ENCODE measurements at regions not wholly inside any gene's neighbourhood (a gene's known extent, or its start where the extent isn't known, plus 50 kb on each side); places are given as distances from the start of the nearest gene placed in this dataset.

DNA sequence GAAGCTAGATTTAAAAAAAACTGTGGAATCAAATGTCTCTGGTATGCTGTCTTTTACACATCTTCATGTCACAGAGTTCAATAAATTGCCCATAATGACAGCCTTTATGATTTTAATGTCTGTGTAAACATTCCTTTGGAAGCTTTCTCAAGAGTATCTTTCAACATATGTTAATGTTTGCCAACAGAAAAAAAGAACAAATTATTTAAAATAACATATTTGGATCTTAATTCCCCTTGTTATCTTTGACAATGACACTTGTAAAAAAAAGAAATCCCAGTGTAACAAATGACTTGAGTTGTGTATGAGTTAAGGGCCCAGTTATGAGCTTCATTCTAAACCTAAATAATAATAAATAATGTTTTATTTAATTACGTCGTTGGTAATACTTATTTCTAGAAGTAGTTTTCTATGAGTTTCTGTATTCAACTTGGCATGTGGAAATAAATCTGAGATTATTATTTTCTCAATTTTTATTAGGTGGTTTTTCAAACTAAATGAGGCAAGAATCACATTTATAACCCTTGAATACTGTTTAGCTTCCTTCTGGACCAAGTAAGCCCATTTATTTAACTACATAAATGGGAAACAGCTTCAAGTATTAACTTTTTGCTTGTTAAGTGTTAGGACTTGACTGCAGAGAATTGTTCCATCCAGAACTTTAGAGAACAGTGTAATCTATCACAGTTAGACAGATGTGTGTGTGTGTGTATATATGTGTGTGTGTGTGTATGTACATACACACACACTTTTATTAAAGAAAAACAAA is 182.1 kb downstream of the POSTN start:
- no peak for DNase-seq (ENCODE audit: low read depth, low spot score)
- intact Hi-C loops (cut with micrococcal nuclease): no loop called here
- CTCF ChIA-PET: no interaction called here
- no peaks in the 10 kb centered on the region for H4K20me1 ChIP-seq (ENCODE audit: insufficient read depth)
- no peak for ATAC-seq
- no TSS peak for BruUV-seq (replicated peaks)
- H3K9me2 ChIP-seq (ENCODE audit: insufficient read depth): no peaks in the 10 kb centered on the region
- H3K27ac ChIP-seq (ENCODE audit: low read depth, low read length): no peak overlapping the region
- RAD21 ChIA-PET (ENCODE audit: low non-redundant PET in 1 of 2, low total read pairs in 2 of 2, uncharacterized antibody in 2 of 2, unreplicated experiment in 2 of 2): no interaction called here
- TF ChIP-seq SP1 (IDR thresholded peaks at IDR 0.05; ENCODE audit: low read depth): no peak
- no peak for TF ChIP-seq CEBPB (IDR thresholded peaks at IDR 0.05; ENCODE audit: low read depth)
- TF ChIP-seq TCF7L2 (IDR thresholded peaks at IDR 0.05; ENCODE audit: borderline replicate concordance, extremely low read depth, insufficient read depth, insufficient read length): no peak
- no peak for TF ChIP-seq ZFX (IDR thresholded peaks at IDR 0.05)
- H3K27me3 ChIP-seq (ENCODE audit: insufficient read depth, low read length): no peaks in the 10 kb centered on the region
- no peak overlapping the region for H2AFZ ChIP-seq (ENCODE audit: low read depth, low read length, poor library complexity, severe bottlenecking)
- H3K9ac ChIP-seq (ENCODE audit: low read length): no peak overlapping the region
- no peaks in the 10 kb centered on the region for H3K36me3 ChIP-seq (ENCODE audit: control insufficient read depth in 1 of 2, insufficient read depth in 2 of 2, low read length in 2 of 2)
- no peaks in the 10 kb centered on the region for H3K79me2 ChIP-seq (ENCODE audit: insufficient read depth, low read length)
- POLR2A ChIA-PET: no interaction called here
- no peaks in the 10 kb centered on the region for H3K4me1 ChIP-seq (ENCODE audit: control insufficient read depth in 1 of 2, insufficient read depth in 2 of 2, low read length in 2 of 2)
- no peak overlapping the region for H3K4me3 ChIP-seq (replicated peaks in 1 of 2; ENCODE audit: low read depth in 1 of 2, low read length in 2 of 2)
- peaks cover 9 to 11% of the 10 kb centered on the region in 2 experiments; a peak in 2 of 4 replicates for H3K9me3 ChIP-seq (ENCODE audit: control insufficient read depth in 1 of 2, insufficient read depth in 1 of 2, low read depth in 1 of 2, low read length in 2 of 2)
- no peak overlapping the region for H3K4me2 ChIP-seq (ENCODE audit: low read length)

DNA sequence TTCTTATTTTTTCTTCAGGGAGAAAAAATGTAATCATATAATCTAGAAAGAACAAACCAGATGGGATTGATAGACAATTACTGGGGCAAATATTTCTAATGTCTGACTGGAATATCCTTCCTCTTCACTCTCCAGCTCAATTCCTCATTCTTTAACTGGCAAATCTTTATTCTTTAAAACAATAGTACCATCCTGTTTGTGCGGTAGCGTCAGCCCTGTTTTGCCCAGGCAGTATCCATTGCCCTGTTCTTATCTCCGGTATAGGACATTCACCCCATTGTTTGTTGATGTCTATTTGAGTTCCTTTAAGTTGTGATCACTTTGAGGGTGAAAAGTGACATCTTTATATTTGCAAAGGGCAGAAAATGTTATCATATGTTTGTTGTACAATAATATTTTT is 185.4 kb downstream of the POSTN start:
- DNase-seq (ENCODE audit: low read depth, low spot score) (no peak), ATAC-seq (no peak)
- Histone ChIP-seq H4K20me1 (ENCODE audit: insufficient read depth) (no peaks in the 10 kb centered on the region), H3K4me2 (ENCODE audit: low read length) (no peak overlapping the region), H3K27ac (ENCODE audit: low read depth, low read length) (no peak overlapping the region), H3K79me2 (ENCODE audit: insufficient read depth, low read length) (no peaks in the 10 kb centered on the region), H3K9ac (ENCODE audit: low read length) (no peak overlapping the region), H3K4me1 (ENCODE audit: control insufficient read depth in 1 of 2, insufficient read depth in 2 of 2, low read length in 2 of 2) (no peaks in the 10 kb centered on the region), H3K36me3 (ENCODE audit: control insufficient read depth in 1 of 2, insufficient read depth in 2 of 2, low read length in 2 of 2) (no peaks in the 10 kb centered on the region), H3K9me3 (ENCODE audit: control insufficient read depth in 1 of 2, insufficient read depth in 1 of 2, low read depth in 1 of 2, low read length in 2 of 2) (peaks cover 14 to 16% of the 10 kb centered on the region in 2 experiments; a peak in 2 of 4 replicates), H3K9me2 (ENCODE audit: insufficient read depth) (no peaks in the 10 kb centered on the region), H3K27me3 (ENCODE audit: insufficient read depth, low read length) (no peaks in the 10 kb centered on the region), H2AFZ (ENCODE audit: low read depth, low read length, poor library complexity, severe bottlenecking) (no peak overlapping the region), H3K4me3 (replicated peaks in 1 of 2; ENCODE audit: low read depth in 1 of 2, low read length in 2 of 2) (no peak overlapping the region)
- ChIA-PET RAD21 (ENCODE audit: low non-redundant PET in 1 of 2, low total read pairs in 2 of 2, uncharacterized antibody in 2 of 2, unreplicated experiment in 2 of 2) (no interaction called here), CTCF (no interaction called here), POLR2A (no interaction called here)
- intact Hi-C loops (cut with micrococcal nuclease): no loop called here
- no TSS peak for BruUV-seq (replicated peaks)
- TF ChIP-seq YY1 (IDR thresholded peaks at IDR 0.05; ENCODE audit: extremely low read depth, insufficient replicate concordance, low read depth, low read length) (no peak), TCF7L2 (IDR thresholded peaks at IDR 0.05; ENCODE audit: borderline replicate concordance, extremely low read depth, insufficient read depth, insufficient read length) (no peak), CEBPB (IDR thresholded peaks at IDR 0.05; ENCODE audit: low read depth) (no peak), POLR2AphosphoS5 (IDR thresholded peaks at IDR 0.05; ENCODE audit: low read depth, low read length) (no peak), FOSL1 (IDR thresholded peaks at IDR 0.05; ENCODE audit: low read depth) (no peak), POLR2A (IDR thresholded peaks at IDR 0.05; ENCODE audit: borderline replicate concordance, extremely low read depth, insufficient read depth, insufficient read length) (no peak)
- TF ChIP-seq, protein P1, sequence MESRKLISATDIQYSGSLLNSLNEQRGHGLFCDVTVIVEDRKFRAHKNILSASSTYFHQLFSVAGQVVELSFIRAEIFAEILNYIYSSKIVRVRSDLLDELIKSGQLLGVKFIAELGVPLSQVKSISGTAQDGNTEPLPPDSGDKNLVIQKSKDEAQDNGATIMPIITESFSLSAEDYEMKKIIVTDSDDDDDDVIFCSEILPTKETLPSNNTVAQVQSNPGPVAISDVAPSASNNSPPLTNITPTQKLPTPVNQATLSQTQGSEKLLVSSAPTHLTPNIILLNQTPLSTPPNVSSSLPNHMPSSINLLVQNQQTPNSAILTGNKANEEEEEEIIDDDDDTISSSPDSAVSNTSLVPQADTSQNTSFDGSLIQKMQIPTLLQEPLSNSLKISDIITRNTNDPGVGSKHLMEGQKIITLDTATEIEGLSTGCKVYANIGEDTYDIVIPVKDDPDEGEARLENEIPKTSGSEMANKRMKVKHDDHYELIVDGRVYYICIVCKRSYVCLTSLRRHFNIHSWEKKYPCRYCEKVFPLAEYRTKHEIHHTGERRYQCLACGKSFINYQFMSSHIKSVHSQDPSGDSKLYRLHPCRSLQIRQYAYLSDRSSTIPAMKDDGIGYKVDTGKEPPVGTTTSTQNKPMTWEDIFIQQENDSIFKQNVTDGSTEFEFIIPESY (IDR thresholded peaks at IDR 0.05; ENCODE audit: extremely low read depth, insufficient replicate concordance, low read length): no peak
- TF ChIP-seq, protein P2, sequence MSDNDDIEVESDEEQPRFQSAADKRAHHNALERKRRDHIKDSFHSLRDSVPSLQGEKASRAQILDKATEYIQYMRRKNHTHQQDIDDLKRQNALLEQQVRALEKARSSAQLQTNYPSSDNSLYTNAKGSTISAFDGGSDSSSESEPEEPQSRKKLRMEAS (IDR thresholded peaks at IDR 0.05): no peak

Measured in HCT116 (cell line).